Neural progenitor cell (in vitro differentiated cells): ENCODE measurements at regions not wholly inside any gene's neighbourhood (a gene's known extent, or its start where the extent isn't known, plus 50 kb on each side); places are given as distances from the start of the nearest gene placed in this dataset.
A peak's percentile ranks its signal among the peaks of the same experiment; 100 is the strongest.
"Not testable (repeated sequence)": the region's sequence is repeated elsewhere in the genome, so short reads cannot be mapped to it uniquely, and the experiment has no call there.

Source experiments
- DNase-seq: peaks from one replicate; pipeline ENCODE4 v3.0.0-alpha.2; 2016; ENCODE audit warnings: low spot score
- H2AFZ ChIP-seq: fragments of 200-600 bp; sonication (generic); replicated peaks from 2 replicates; pipeline ENCODE4 v1.6.1; 2016; ENCODE audit warnings: antibody characterized with exemption
- H3F3A ChIP-seq: fragments of 200-600 bp; sonication (generic); 2 replicates; pipeline ENCODE4 v1.6.1; 2016; ENCODE audit warnings: antibody characterized with exemption, low read depth
- H3K27ac ChIP-seq: fragments of 200-600 bp; sonication (generic); 2 replicates; pipeline ENCODE4 v1.5.1; 2016; ENCODE audit warnings: mild to moderate bottlenecking
- H3K27me3 ChIP-seq: fragments of 200-600 bp; sonication (generic); 2 replicates; pipeline ENCODE4 v1.6.1; 2016; ENCODE audit warnings: mild to moderate bottlenecking, moderate library complexity
- H3K36me3 ChIP-seq: fragments of 200-600 bp; sonication (generic); 2 replicates; pipeline ENCODE4 v1.5.1; 2016
- H3K4me1 ChIP-seq: fragments of 200-600 bp; sonication (generic); 2 replicates; pipeline ENCODE4 v1.6.1; 2016; ENCODE audit warnings: mixed run types
- H3K4me2 ChIP-seq: fragments of 200-600 bp; sonication (generic); 2 replicates; pipeline ENCODE4 v1.6.1; 2016
- H3K4me3 ChIP-seq: fragments of 200-600 bp; sonication (generic); 2 replicates; pipeline ENCODE4 v1.5.1; 2016
- H3K79me2 ChIP-seq: fragments of 200-600 bp; sonication (generic); 2 replicates; pipeline ENCODE4 v1.6.1; 2016; ENCODE audit warnings: low read depth
- H3K9ac ChIP-seq: fragments of 200-600 bp; sonication (generic); 2 replicates; pipeline ENCODE4 v1.6.1; 2016
- H3K9me3 ChIP-seq: fragments of 200-600 bp; sonication (generic); 2 replicates; pipeline ENCODE4 v1.5.1; 2016; ENCODE audit warnings: low read depth
- H4K20me1 ChIP-seq: fragments of 200-600 bp; sonication (generic); 2 replicates; pipeline ENCODE4 v1.6.1; 2016; ENCODE audit warnings: low read depth
- H3K27ac Mint-ChIP-seq: 3 replicates; pipeline ENCODE4 v1.8.0; 2021; ENCODE audit warnings: mixed read lengths
- H3K27me3 Mint-ChIP-seq: 2 replicates; pipeline ENCODE4 v1.8.0; 2022; ENCODE audit warnings: low read depth, mild to moderate bottlenecking, inconsistent platforms, moderate library complexity, mixed read lengths; ENCODE audit not compliant: insufficient read depth
- H3K36me3 Mint-ChIP-seq: 3 replicates; pipeline ENCODE4 v1.8.0; 2021; ENCODE audit warnings: mixed read lengths
- H3K4me1 Mint-ChIP-seq: 3 replicates; pipeline ENCODE4 v1.8.0; 2021; ENCODE audit warnings: mixed read lengths
- H3K4me3 Mint-ChIP-seq: 3 replicates; pipeline ENCODE4 v1.8.0; 2021; ENCODE audit warnings: mild to moderate bottlenecking, moderate library complexity, mixed read lengths
- H3K9me3 Mint-ChIP-seq: 3 replicates; pipeline ENCODE4 v1.8.0; 2020; ENCODE audit warnings: mixed read lengths
- EZH2 ChIP-seq: fragments of 200-600 bp; sonication (generic); IDR thresholded peaks from 2 replicates; pipeline ENCODE4 v1.6.1; 2017; ENCODE audit warnings: antibody characterized with exemption, mild to moderate bottlenecking, moderate library complexity
- EZH2phosphoT487 ChIP-seq: fragments of 200-600 bp; sonication (generic); IDR thresholded peaks from 2 replicates; pipeline ENCODE4 v1.6.1; 2017; ENCODE audit warnings: antibody characterized with exemption
- TF ChIP-seq, protein P1 (sequence below): fragments of 200-600 bp; sonication (generic); IDR thresholded peaks from 2 replicates; pipeline ENCODE4 v1.5.1; 2017; ENCODE audit warnings: antibody characterized with exemption, mild to moderate bottlenecking

DNA sequence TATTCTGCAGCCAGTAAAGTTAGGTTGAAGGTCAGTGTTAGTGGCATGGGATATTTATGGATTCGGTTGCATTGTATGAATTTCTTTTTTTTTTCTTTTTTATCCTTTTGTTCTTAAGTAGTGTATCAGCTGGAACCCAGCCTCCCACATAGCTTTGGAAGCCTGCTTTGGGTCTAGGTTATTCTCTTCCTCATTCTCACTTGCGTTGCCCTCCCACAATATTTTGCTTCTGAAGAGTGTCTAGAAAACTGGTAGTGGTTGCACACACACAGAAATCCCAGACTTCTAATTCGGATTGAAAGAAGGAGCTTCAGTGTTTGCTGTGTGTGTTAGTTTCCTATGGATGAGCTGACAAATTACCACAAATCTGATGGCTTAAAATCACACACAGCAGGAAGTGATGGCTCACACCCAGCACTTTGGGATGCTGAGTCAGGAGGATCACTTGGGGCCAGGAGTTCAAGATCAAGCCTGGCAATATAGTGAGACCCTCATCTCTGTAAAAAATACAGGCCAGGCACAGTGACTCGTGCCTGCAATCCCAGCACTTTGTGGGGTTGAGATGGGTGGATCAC, 104.8 kb downstream of the ARL4C start:
- Histone ChIP-seq H3K4me2 (no peak overlapping the region), H3K36me3 (no peaks in the 10 kb centered on the region), H3K9me3 (no peaks in the 10 kb centered on the region), H3K79me2 (no peaks in the 10 kb centered on the region), H3K4me3 (no peak overlapping the region), H3F3A (peaks cover 10% of the 10 kb centered on the region), H2AFZ (no peak overlapping the region), H3K9ac (no peak overlapping the region), H3K27ac (no peak overlapping the region), H4K20me1 (no peaks in the 10 kb centered on the region), H3K4me1 (peaks cover 12% of the 10 kb centered on the region), H3K27me3 (no peaks in the 10 kb centered on the region)
- no peak for DNase-seq
- Mint-ChIP-seq H3K9me3 (peaks cover 7% of the 10 kb centered on the region), H3K27me3 (peaks cover 3% of the 10 kb centered on the region), H3K27ac (peak overlapping the region; percentile 3), H3K4me1 (peaks cover 41% of the 10 kb centered on the region), H3K36me3 (no peaks in the 10 kb centered on the region), H3K4me3 (no peak overlapping the region)
- TF ChIP-seq, protein P1, sequence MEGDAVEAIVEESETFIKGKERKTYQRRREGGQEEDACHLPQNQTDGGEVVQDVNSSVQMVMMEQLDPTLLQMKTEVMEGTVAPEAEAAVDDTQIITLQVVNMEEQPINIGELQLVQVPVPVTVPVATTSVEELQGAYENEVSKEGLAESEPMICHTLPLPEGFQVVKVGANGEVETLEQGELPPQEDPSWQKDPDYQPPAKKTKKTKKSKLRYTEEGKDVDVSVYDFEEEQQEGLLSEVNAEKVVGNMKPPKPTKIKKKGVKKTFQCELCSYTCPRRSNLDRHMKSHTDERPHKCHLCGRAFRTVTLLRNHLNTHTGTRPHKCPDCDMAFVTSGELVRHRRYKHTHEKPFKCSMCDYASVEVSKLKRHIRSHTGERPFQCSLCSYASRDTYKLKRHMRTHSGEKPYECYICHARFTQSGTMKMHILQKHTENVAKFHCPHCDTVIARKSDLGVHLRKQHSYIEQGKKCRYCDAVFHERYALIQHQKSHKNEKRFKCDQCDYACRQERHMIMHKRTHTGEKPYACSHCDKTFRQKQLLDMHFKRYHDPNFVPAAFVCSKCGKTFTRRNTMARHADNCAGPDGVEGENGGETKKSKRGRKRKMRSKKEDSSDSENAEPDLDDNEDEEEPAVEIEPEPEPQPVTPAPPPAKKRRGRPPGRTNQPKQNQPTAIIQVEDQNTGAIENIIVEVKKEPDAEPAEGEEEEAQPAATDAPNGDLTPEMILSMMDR = no peak
- TF ChIP-seq EZH2 (no peak), EZH2phosphoT487 (no peak)

DNA sequence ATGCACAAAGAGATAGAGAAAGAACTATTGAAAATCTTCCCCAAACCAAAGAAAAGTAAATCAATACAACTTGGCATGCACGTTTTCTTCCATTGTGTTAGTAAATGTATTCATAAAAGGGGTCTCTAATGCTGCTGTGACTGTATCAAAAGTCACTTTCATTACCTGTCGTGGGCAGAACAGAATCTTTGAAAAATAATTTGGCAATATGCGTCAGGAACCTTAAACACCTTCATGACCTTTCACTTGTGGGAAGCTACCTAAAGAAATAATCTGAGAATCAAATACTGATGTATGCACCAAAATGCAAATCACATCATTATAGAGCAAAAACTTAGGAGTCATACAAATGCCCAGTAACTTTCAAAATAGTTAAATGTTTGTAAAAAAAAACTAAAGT, 105.3 kb downstream of the ARL4C start:
- no peak overlapping the region for H3K4me3 Mint-ChIP-seq
- Histone ChIP-seq H3K27me3 (no peaks in the 10 kb centered on the region), H3K9me3 (no peaks in the 10 kb centered on the region), H3K9ac (no peak overlapping the region), H3K4me2 (no peak overlapping the region), H3K4me1 (peaks cover 12% of the 10 kb centered on the region), H3F3A (peaks cover 10% of the 10 kb centered on the region), H3K4me3 (no peak overlapping the region), H2AFZ (no peak overlapping the region), H3K27ac (no peak overlapping the region), H3K36me3 (no peaks in the 10 kb centered on the region), H3K79me2 (no peaks in the 10 kb centered on the region), H4K20me1 (no peaks in the 10 kb centered on the region)
- H3K27me3 Mint-ChIP-seq = peaks cover 3% of the 10 kb centered on the region
- TF ChIP-seq, protein P1 = no peak
- no peak for TF ChIP-seq EZH2
- TF ChIP-seq EZH2phosphoT487 = no peak
- H3K27ac Mint-ChIP-seq = no peak overlapping the region
- peaks cover 39% of the 10 kb centered on the region for H3K4me1 Mint-ChIP-seq
- H3K9me3 Mint-ChIP-seq = peaks cover 7% of the 10 kb centered on the region
- no peak for DNase-seq
- H3K36me3 Mint-ChIP-seq = no peaks in the 10 kb centered on the region

DNA sequence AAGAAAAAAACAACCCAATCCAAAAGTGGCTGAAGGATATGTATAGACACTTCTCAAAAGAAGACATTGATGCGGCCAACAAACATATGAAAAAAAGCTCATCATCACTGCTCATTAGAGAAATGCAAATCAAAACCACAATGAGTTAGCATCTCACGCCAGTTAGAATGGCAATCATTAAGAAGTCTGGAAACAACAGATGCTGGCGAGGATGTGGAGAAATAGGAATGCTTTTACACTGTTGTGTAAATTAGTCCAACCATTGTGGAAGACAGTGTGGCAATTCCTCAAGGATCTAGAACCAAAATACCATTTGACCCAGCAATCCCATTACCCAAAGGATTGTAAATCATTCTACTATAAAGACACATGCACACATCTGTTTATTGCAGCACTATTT, 107.2 kb downstream of the ARL4C start:
- H3K27ac ChIP-seq, H3K9me3 ChIP-seq, H3K27me3 ChIP-seq, H4K20me1 ChIP-seq, H3K4me3 Mint-ChIP-seq, H3K4me2 ChIP-seq, DNase-seq, H3K36me3 Mint-ChIP-seq, H3K4me1 ChIP-seq, H3K4me3 ChIP-seq, H3K27ac Mint-ChIP-seq, H3K79me2 ChIP-seq, H3K27me3 Mint-ChIP-seq, H2AFZ ChIP-seq, H3K36me3 ChIP-seq, H3F3A ChIP-seq, H3K9ac ChIP-seq: not testable (repeated sequence)
- H3K4me1 Mint-ChIP-seq = peaks cover 23% of the 10 kb centered on the region
- peaks cover 16% of the 10 kb centered on the region for H3K9me3 Mint-ChIP-seq

DNA sequence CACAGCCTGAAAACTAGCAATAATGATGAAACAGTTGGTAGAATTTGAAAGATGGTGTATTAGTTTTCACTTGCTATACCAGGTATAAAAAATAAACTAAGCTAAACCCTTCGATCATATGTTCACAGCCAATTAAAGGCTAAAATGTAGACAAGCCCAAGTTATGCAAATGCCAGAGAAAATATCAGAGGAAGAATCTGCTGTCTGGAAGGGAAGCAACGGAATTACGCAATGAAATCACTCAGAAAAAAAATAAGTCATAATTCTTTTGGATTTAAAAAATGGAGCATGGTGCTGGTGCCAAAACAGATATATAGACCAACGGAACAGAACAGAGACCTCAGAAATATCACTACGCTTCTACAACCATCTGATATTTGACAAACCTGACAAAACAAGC, 108.3 kb downstream of the ARL4C start:
- Mint-ChIP-seq H3K4me1 (peaks cover 17% of the 10 kb centered on the region), H3K9me3 (peaks cover 19% of the 10 kb centered on the region), H3K36me3 (no peaks in the 10 kb centered on the region), H3K27me3 (peaks cover 8% of the 10 kb centered on the region), H3K27ac (no peak overlapping the region), H3K4me3 (no peak overlapping the region)
- H3K4me2 ChIP-seq = no peak overlapping the region
- H3K27ac ChIP-seq = no peak overlapping the region
- no peak overlapping the region for H2AFZ ChIP-seq
- DNase-seq = no peak
- H3K4me1 ChIP-seq = no peaks in the 10 kb centered on the region
- H3K79me2 ChIP-seq = no peaks in the 10 kb centered on the region
- no peaks in the 10 kb centered on the region for H3F3A ChIP-seq
- H3K36me3 ChIP-seq = no peaks in the 10 kb centered on the region
- TF ChIP-seq EZH2phosphoT487 (no peak), EZH2 (no peak)
- TF ChIP-seq, protein P1 = no peak
- no peaks in the 10 kb centered on the region for H3K27me3 ChIP-seq
- H3K9ac ChIP-seq = no peak overlapping the region
- H3K9me3 ChIP-seq = no peaks in the 10 kb centered on the region
- no peak overlapping the region for H3K4me3 ChIP-seq
- H4K20me1 ChIP-seq = no peaks in the 10 kb centered on the region
